Stimulated activated naive CD8-positive, alpha-beta T cell treated with anti-CD3 and anti-CD28 coated beads, Interleukin-15, Interleukin-2, amounts not matched to agents 100 U/mL and 50 U/mL, for 24 hours (primary cell): ENCODE measurements at regions not wholly inside any gene's neighbourhood (a gene's known extent, or its start where the extent isn't known, plus 50 kb on each side); places are given as distances from the start of the nearest gene placed in this dataset.
"Not testable (repeated sequence)": the region's sequence is repeated elsewhere in the genome, so short reads cannot be mapped to it uniquely, and the experiment has no call there.

Experiments
- ATAC-seq: fragments of 150-1000 bp; cut with Tn5 transposase; one replicate; pipeline ENCODE4 v1.10.0; 2021
- DNase-seq: peaks from one replicate; pipeline ENCODE4 v3.0.0; 2021

DNA sequence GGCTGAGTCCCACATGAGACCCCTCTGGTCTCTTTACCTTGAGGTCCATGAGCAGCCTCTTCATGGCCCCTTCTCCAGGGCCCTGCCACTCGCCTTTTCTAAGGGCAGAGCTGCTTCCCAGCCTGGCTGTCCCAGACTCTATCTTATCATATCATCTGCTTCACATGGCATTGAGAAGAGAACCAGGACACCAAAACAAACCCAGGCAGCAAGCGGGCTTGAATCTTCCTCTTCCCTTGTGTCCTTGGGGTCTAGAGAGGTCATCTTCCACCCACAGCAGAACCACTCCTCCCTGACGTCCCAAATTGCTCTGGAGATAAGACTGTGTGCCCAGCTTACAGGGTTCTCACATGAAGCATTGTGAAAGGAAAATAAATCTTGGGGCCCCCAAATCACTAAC is 261.3 kb upstream of the AUTS2 start:
- ATAC-seq: no peak

DNA sequence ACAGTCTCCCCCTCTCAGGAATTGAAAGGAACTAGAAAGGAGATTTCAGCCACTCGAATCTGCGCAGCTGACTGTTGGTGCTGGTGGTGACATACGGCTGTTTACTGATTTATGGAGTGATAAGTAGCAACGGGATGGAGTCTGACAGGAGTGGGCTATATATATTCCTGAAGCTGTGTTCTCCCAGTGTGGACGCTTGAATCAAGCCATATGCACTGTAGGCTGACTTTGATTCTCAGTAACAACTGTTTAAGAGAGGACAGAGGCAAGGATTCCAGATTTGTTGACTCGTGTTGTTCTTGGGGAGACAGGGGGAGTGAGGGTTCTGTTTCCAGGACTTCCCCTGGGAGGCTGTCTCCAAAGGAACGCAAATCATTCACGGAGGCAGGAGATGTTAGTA is 260.1 kb upstream of the AUTS2 start:
- ATAC-seq: no peak
- no peak for DNase-seq

More for the DNA sequence above, 261.3 kb upstream of the AUTS2 start:
- no peak for DNase-seq

DNA sequence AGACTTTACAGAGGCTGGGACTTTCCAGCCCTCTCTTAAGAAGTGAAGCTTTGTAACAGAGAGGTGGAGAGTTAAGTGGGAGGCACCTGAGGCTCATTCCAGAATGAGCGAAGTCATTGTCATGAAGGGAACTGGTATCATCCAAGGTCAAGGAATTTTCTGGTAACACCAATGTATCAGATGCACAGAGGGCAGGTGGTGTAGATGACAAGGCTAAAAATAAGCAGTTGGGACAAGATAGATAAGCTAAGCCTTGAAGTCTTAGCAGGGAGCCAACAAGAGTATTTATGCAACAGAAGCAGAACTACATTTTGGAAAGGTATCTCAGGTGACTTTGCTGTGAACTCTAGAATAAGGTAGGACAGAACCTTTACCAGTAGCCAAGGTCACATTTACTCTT is 257.0 kb upstream of the AUTS2 start:
- DNase-seq: no peak
- no peak for ATAC-seq

DNA sequence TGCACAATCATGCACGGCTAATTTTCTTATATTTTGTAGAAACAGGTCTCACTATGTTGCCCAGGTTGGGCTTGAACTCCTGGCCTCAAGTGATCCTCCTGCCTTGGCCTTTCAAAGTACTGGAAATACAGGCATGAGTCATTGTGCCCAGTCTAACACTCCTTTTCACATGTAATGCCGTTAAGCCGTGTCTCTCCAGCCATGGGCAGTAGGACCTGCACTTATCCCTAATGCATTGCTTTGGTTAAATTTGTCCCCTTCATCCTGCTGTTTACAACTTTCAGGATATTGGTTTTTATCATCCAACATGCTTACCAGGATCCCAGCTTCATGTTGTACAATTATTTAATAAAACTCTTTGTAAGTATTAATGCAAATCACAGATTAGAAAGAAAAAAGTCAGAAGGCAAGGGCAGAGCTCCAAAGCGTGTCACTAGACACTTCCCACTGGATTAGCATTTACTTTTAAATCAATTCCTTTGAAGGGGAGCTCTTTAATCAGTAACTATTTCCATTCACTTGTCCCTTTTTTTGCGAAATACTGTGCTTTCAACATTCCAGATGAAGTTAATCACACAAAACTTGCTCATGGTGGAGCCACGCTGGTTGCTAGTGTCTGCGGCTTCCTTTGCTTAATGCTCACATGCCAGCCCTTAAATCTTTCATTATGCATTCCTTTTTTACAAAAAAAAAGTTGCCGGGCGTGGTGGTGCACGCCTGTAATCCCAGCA is 256.0 kb upstream of the AUTS2 start:
- DNase-seq (no peak), ATAC-seq (no peak)

- no peak for ATAC-seq
Observed at GRCh38 chr7:69349291-69349690, 249.0 kb upstream of the AUTS2 start.

GRCh38 chr7:69358163-69358821 is 240.0 kb upstream of the AUTS2 start:
- ATAC-seq (no peak), DNase-seq (no peak)

More at GRCh38 chr7:69349291-69349690, 249.0 kb upstream of the AUTS2 start:
- DNase-seq: no peak

DNA sequence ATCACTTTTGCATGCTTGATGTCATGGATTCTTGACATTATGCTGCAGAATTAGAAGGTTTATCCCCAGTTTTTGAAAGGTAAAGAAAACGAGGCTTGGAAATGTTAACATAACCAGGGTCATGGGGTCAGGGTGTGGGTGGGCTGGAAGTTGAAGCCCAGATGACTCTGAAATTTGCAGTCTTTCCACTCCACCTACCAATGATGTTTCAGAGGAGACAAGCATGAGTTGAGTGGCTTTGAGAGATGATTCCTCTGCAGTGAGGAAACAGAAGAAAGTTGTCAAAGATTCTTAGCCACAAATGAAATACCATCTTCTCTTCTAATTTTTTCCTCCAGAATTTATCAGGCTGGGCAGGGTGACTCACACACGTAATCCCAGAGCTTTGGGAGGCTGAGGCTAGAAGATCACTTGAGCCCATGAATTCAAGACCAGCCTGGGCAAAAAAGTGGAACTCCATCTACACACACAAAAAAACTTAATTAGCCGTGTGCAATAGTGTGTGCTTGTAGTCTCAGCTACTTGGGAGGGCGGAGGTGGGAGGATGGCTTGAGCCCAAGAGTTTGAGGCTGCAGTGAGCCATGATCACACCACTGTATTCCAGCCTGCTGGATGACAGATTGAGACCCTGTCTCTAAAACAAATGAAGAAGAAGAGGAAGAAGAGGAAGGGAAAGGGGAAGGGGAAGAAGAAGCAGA is 239.1 kb upstream of the AUTS2 start:
- ATAC-seq (no peak), DNase-seq (no peak)

- ATAC-seq: no peak
- no peak for DNase-seq
Observed at GRCh38 chr7:69360913-69361312, 237.4 kb upstream of the AUTS2 start.

DNA sequence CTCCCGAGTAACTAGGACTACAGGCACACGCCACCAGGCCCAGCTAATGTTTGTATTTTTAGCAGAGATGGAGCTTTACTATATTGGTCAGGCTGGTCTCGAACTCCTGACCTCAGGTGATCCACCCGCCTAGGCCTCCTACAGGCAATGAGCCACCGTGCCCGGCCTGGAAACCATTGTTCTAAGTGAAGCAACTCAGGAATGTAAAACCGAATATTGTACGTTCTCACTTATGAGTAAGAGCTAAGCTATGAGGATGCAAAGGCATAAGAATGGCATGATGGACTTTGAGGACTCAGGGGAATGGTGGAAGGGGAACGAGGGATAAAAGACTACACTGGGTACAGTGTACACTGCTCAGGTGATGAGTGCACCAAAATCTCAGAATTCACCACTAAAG is 235.1 kb upstream of the AUTS2 start:
- ATAC-seq (no peak), DNase-seq (no peak)

DNA sequence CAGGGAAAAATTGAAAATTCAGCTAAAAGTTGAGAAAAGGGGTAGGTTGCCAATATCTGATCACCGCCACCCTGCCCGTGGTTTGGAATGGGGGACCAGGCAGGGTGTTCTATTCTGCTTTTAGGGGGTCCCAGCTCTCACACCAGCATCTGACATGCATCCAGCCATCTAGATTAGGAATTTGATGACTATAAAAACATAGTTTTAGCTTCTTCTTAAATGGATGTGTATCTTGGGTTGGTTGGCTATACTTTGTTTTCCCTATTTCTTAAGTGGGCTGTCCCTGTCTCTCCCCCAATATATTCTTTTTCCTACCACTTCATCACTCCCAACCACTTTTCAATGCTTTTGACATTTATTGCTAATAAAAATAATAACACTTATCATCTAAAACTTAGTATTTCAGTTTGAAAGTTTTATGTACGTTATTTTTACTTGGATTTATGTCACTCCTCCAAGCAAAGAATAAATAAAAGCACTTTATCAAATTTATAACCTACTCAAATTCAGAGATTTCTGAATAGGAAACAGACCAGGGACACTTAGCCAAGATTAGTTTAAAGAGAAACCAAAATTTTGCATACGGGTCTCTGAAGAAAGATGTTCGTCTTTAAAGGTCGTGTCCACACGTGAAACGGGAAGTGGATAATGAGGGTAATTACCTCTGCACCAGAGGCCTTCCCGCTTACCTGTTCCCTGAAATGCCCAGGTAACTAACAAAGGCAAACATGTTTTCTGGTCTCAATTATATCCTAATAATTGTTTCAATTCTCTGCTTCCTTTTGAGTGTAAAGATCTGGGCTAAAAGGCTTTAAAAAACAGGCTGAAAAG is 233.2 kb upstream of the AUTS2 start:
- no peak for ATAC-seq
- no peak for DNase-seq

GRCh38 chr7:69365651-69366192 is 232.6 kb upstream of the AUTS2 start:
- ATAC-seq: no peak
- no peak for DNase-seq

DNA sequence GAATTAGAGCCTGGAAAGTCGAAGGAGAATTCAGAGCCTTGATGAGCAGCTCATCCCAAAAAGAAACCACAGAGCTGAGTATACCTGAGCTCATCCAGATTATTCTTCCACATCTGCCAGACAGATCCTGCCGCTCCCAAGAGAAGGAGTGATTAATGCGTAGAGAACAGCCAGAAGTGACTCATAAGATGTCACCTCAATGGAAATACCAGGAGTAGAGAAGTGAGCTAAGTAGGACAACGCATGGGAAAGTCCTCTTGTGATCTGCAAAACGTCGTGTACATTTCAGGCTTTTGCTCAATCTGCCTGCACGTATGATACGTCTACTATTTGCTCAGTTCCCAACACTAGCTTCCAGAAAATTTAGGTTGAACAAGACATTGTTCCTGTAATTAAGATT is 230.5 kb upstream of the AUTS2 start:
- DNase-seq (no peak), ATAC-seq (no peak)

DNA sequence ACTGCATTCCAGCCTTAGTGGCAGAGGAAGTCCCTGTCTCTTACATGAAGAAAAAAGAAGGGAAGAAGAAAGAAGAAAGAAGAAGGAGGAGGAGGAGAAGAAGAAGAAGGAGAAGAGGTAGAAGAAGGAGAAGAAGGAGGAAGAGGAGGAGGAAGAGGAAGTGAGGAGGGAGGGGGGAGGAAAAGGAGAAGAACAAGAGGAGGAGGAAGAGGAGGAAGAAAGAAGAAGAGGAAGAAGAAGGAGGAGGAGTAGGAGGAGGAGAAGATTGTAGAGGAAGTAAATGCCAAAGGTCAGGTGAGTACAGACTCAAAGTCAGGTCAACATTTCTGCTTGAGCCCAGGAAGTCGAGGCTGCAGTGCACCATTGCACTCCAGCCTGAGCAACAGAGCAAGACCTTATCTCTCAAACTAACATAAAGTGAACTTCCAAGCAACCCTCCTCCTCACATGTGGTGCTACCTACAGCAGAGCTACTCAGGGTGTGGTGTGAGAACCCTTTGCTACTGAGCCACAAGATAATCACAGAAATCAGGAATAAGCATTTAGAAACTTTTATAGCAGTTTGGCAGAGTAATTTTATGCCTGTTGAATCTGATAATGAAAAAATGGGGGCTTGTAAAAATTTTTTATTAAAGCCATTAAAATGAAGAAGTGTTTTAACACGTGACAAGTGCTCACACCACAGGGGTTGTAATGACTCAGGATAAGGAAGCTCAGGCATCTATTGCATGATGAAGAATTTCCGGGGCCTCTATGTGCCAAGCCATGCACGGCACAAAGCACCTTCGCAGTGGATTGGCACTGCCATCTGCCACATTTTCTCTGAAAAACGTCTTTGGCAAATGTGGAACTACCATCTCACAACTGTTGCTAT is 224.9 kb upstream of the AUTS2 start:
- no peak for DNase-seq
- ATAC-seq: no peak

DNA sequence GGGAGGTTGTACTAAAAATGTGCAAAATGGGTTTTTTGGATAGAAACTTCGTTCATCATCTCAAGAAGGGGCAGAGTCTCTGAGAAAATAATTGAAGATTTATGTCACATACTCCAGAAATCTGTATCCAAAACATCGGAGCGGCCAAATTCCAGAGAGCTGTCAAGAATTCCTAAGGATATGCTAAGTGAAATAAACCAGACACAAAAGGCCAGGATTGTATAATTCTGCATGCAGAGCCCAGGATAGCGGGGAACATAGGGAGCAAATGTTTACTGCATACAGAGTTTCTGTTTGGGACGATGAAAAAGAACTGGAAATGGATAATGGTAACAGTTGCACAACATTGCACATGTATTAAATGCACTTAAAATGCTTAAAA is 224.2 kb upstream of the AUTS2 start:
- ATAC-seq: no peak

GRCh38 chr7:69377191-69377590 is 221.1 kb upstream of the AUTS2 start:
- DNase-seq (no peak), ATAC-seq (no peak)

More for the DNA sequence above, 224.2 kb upstream of the AUTS2 start:
- DNase-seq: no peak

DNA sequence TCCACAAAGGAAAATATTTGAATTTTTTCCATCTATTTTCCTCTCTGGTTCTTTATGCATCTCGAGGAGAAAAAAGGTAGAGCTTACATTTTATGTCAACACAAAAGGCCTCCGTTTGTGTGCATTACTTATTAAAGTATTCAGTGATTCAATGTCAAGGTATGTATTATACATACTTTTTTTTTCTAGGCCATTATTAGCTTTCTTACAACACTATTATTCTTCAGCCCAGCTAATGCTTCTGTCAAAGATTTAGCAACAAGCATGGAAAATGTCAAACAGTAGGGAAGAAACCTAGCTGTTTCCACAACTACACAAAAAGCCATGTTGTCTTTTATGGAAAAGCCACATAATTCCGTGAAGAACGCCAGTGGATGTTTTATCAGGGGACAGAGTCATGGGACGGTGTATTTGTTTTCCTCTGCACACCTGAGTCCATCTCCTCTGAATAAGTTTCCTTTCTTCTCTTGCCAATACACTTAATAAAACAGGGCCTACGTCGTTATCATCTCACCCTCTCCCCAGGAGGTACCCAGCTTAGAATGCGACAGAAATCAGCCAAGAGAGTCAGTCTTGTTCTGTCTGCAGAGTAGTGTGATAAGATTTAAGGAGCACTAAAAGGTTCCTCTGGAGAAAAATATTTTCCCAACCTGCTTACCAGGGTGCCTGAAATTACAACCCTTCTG is 209.7 kb upstream of the AUTS2 start:
- no peak for ATAC-seq
- DNase-seq: no peak

DNA sequence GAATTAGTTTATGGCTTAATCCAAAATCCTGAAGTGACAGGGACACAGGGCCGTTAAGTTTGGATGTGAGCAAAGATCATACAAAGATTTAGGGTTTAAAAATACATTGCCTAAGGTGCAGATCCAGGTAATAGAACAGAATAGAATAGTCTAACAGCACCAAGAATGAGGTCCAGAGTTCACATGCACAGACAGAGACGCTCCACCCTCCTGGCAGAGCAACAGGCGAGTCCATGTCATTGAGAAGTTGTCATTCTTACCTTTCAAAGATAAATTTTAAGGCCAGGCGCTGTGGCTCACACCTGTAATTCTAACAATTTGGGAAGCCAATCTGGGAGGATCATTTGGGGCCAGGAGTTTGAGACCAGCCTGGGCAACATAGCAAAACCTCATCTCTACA is 209.1 kb upstream of the AUTS2 start:
- DNase-seq (no peak), ATAC-seq (no peak)

DNA sequence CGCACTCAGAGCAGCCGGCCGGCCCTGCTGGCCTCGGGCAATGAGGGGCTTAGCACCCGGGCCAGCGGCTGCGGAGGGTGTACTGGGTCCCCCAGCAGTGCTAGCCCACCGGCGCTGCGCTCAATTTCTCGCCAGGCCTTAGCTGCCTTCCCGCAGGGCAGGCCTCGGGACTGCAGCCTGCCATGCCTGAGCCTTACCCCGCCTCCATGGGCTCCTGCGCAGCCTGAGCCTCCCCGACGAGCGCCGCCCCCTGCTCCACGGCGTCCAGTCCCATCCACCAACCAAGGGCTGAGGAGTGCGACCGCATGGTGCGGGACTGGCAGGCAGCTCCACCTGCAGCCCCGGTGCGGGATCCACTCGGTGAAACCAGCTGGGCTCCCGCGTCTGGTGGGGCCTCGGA is 204.4 kb upstream of the AUTS2 start:
- not testable (repeated sequence) for ATAC-seq, DNase-seq

DNA sequence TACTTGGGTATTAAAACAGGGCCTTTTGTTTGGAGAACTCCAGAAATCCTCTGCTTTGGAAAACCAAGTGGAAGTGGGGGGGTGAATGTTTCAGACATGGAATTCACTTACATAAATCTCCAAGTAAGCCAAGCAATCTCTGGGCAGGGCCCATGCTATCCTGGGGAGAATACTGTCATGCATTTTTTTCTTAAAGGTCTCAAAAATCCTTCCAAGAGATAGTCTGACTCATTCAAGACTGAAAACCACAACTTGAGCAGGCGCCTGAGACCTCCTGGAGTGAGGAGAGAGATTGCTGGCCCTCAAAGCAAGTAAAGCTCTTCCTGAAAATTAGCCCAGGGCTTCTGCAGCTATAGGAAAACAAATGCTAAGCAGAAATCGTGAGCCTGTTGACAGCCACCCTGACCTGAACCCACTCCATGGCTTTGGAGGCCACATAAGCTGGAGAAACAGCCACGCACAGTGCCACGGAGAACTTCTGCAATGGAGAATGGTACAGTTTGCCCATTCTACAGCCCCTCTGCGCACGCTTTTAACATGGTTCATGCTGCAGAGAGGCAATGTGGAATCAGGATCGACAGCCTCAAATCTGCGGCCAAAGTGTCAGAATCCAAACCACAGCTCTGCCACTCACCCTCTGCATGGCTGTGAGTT is 203.1 kb upstream of the AUTS2 start:
- no peak for DNase-seq
- ATAC-seq: no peak

DNA sequence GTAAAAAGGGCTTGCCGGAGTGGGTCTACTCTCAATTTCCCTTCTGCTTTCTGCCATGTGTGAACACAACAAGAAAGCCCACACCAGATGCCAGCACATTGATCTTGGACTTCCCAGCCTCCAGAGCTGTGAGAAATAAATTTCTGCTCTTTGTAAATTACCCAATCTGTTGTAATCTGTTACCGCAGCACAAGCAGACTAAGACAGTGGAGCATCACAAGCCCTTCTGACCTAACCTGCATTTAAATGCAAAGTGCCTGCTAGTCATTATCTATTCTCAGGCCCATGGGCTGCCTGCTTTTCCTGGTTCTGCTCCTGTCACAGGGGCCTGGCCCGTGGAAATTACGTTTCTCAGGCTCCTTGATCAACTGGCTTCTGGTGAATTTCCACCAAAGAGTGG is 199.3 kb upstream of the AUTS2 start:
- DNase-seq (no peak), ATAC-seq (no peak)
